B cell (primary cell): ENCODE measurements at regions not wholly inside any gene's neighbourhood (a gene's known extent, or its start where the extent isn't known, plus 50 kb on each side); places are given as distances from the start of the nearest gene placed in this dataset.

Source experiments
- ATAC-seq: fragments of 200-7000 bp; cut with Tn5 transposase; one replicate; pipeline ENCODE4 v1.10.0; 2021; ENCODE audit warnings: low read depth, mild to moderate bottlenecking, moderate number of reproducible peaks, moderate library complexity
- CTCF ChIA-PET: fragments of 350-600 bp; sonication (Branson Sonifier 250); formaldehyde crosslinking; loops from one replicate; lab custom pipeline; 2021; ENCODE audit warnings: antibody characterized with exemption, inconsistent platforms; lab: Charles Lee
- POLR2A ChIA-PET: fragments of 350-600 bp; sonication (Branson Sonifier 250); formaldehyde crosslinking; loops from one replicate; lab custom pipeline; 2021; ENCODE audit warnings: antibody characterized with exemption; lab: Charles Lee
- DNase-seq: peaks from one replicate; pipeline ENCODE4 v3.0.0; 2013
- H2AFZ ChIP-seq: 2 replicates; pipeline ENCODE4 v1.6.1; 2012; ENCODE audit warnings: mild to moderate bottlenecking, low read depth, low read length; ENCODE audit not compliant: insufficient read depth, poor library complexity, severe bottlenecking
- H3K27ac ChIP-seq, 2 donors: 1 replicate in 1 of 2; 2 replicates in 1 of 2; pipeline ENCODE4 v1.5.1; 2012 to 2013; ENCODE audit warnings: low read length in 2 of 2, mild to moderate bottlenecking in 2 of 2, moderate library complexity in 1 of 2
- H3K27me3 ChIP-seq, 4 experiments: fragments of 200-600 bp in 1 of 4; sonication (generic) in 1 of 4; replicated peaks in 1 of 4; 1 replicate in 2 of 4; 2 replicates in 2 of 4; pipeline versions ENCODE4 v1.6.1 to v1.7.0; 2013 to 2016; ENCODE audit warnings: low read length in 3 of 4, mild to moderate bottlenecking in 2 of 4, mixed read lengths in 1 of 4, moderate library complexity in 1 of 4; ENCODE audit not compliant: insufficient read depth in 4 of 4, control insufficient read depth in 3 of 4; ENCODE audit errors: control extremely low read depth in 1 of 4
- H3K36me3 ChIP-seq, 2 experiments: replicated peaks in 1 of 2; 1 replicate in 1 of 2; 2 replicates in 1 of 2; pipeline versions ENCODE4 v1.6.1 to v1.7.1; 2013; ENCODE audit warnings: low read length in 1 of 2; ENCODE audit not compliant: insufficient read depth in 2 of 2, control insufficient read depth in 1 of 2; ENCODE audit errors: control extremely low read depth in 1 of 2, extremely low read depth in 1 of 2
- H3K4me1 ChIP-seq, 2 donors: fragments of 200-600 bp in 1 of 2; sonication (generic) in 1 of 2; 1 replicate in 1 of 2; 2 replicates in 1 of 2; pipeline versions ENCODE4 v1.5.1 to v1.6.1; 2013 to 2017; ENCODE audit warnings: low read length in 2 of 2; ENCODE audit not compliant: control insufficient read depth in 2 of 2, insufficient read depth in 2 of 2
- H3K4me2 ChIP-seq: replicated peaks from 2 replicates; pipeline ENCODE3; 2012; ENCODE audit warnings: mild to moderate bottlenecking, low read depth, low read length; ENCODE audit not compliant: poor library complexity, severe bottlenecking
- H3K4me3 ChIP-seq, 5 experiments: fragments of 200-600 bp in 1 of 5; sonication (generic) in 1 of 5; 1 replicate in 3 of 5; 2 replicates in 2 of 5; pipeline versions ENCODE4 v1.5.1 to v1.7.0; 2011 to 2016; ENCODE audit warnings: low read length in 4 of 5, mild to moderate bottlenecking in 4 of 5, low read depth in 2 of 5, control low read depth in 1 of 5, moderate library complexity in 1 of 5; ENCODE audit not compliant: insufficient read depth in 1 of 5; ENCODE audit errors: control extremely low read depth in 1 of 5, extremely low read depth in 1 of 5
- H3K79me2 ChIP-seq: fragments of 200-600 bp; sonication (generic); one replicate; pipeline ENCODE4 v1.6.0; 2016; ENCODE audit warnings: low read length; ENCODE audit not compliant: control insufficient read depth, insufficient read depth
- H3K9ac ChIP-seq: fragments of 200-600 bp; sonication (generic); 2 replicates; pipeline ENCODE4 v1.6.1; 2017; ENCODE audit warnings: mild to moderate bottlenecking, low read length, moderate library complexity
- H3K9me3 ChIP-seq, 3 donors: one replicate each; pipeline versions ENCODE4 v1.6.1 to v1.7.1; 2013; ENCODE audit warnings: low read length in 2 of 3; ENCODE audit not compliant: control insufficient read depth in 2 of 3, insufficient read depth in 1 of 3; ENCODE audit errors: control extremely low read depth in 1 of 3
- H4K20me1 ChIP-seq: 2 replicates; pipeline ENCODE4 v1.6.0; 2012; ENCODE audit warnings: mild to moderate bottlenecking, low read length; ENCODE audit not compliant: insufficient read depth, control insufficient read depth, poor library complexity, severe bottlenecking
- H3K27ac Mint-ChIP-seq: one replicate; pipeline ENCODE4 v1.8.0; 2021; ENCODE audit warnings: mixed read lengths
- H3K27me3 Mint-ChIP-seq: one replicate; pipeline ENCODE4 v1.8.0; 2021; ENCODE audit warnings: mixed read lengths
- H3K4me1 Mint-ChIP-seq: one replicate; pipeline ENCODE4 v1.8.0; 2021; ENCODE audit warnings: mixed read lengths
- H3K4me3 Mint-ChIP-seq: one replicate; pipeline ENCODE4 v1.8.0; 2021; ENCODE audit warnings: mixed read lengths
- H3K9me3 Mint-ChIP-seq: one replicate; pipeline ENCODE4 v1.8.0; 2022; ENCODE audit warnings: mixed read lengths; ENCODE audit not compliant: insufficient read depth
- EZH2 ChIP-seq: IDR thresholded peaks from 2 replicates; pipeline ENCODE4 v1.6.1; 2012; ENCODE audit warnings: borderline replicate concordance, low read depth, mild to moderate bottlenecking, moderate library complexity, low read length; ENCODE audit not compliant: insufficient read depth, poor library complexity, severe bottlenecking
- WGBS: methylation state at CpG from one replicate; pipeline ENCODE4 v1.1.5; 2013; ENCODE audit warnings: missing lambda C conversion rate; ENCODE audit not compliant: insufficient coverage; 5-methylcytosine and 5-hydroxymethylcytosine counted together
- intact Hi-C: fragments of 100-400 bp; cut with micrococcal nuclease; formaldehyde crosslinking; loops from one replicate; pipeline ENCODE4 v1.10.0; 2022
- TF ChIP-seq, protein P1 (sequence below): fragments of 200-600 bp; IDR thresholded peaks from one replicate; pipeline ENCODE4 v1.8.0; 2022; ENCODE audit warnings: antibody characterized with exemption, mild to moderate bottlenecking

DNA sequence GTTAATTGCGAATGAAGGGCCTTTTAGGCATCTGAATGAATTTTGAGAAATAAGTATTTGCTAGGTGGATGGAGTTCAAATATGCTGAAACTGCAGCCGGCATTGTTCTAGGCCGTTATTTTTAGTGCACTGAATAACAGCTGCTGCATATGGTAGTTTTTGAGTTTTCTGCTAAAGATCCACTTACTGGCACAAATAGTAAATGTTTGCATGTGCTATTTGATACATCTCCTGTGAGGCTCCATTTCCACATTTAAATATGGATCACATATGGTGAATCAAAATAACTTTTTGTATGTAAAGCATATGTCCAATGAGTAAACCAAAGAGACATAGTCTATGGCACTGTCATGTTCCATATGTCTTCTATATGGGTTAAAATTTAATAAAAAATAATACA, 56.7 kb upstream of the CNTN4 start:
- no peaks in the 10 kb centered on the region for H3K79me2 ChIP-seq

More for the DNA sequence above, 56.7 kb upstream of the CNTN4 start:
- POLR2A ChIA-PET = no interaction called here
- H3K4me1 Mint-ChIP-seq = no peaks in the 10 kb centered on the region
- H3K27ac Mint-ChIP-seq = no peak overlapping the region
- no peak overlapping the region for H3K27ac ChIP-seq
- H3K36me3 ChIP-seq = no peaks in the 10 kb centered on the region
- H3K27me3 Mint-ChIP-seq = no peaks in the 10 kb centered on the region
- no peaks in the 10 kb centered on the region for H3K4me1 ChIP-seq
- H3K9me3 ChIP-seq = no peaks in the 10 kb centered on the region
- peaks cover 5% of the 10 kb centered on the region for H3K9me3 Mint-ChIP-seq
- TF ChIP-seq EZH2 = no peak
- TF ChIP-seq, protein P1, sequence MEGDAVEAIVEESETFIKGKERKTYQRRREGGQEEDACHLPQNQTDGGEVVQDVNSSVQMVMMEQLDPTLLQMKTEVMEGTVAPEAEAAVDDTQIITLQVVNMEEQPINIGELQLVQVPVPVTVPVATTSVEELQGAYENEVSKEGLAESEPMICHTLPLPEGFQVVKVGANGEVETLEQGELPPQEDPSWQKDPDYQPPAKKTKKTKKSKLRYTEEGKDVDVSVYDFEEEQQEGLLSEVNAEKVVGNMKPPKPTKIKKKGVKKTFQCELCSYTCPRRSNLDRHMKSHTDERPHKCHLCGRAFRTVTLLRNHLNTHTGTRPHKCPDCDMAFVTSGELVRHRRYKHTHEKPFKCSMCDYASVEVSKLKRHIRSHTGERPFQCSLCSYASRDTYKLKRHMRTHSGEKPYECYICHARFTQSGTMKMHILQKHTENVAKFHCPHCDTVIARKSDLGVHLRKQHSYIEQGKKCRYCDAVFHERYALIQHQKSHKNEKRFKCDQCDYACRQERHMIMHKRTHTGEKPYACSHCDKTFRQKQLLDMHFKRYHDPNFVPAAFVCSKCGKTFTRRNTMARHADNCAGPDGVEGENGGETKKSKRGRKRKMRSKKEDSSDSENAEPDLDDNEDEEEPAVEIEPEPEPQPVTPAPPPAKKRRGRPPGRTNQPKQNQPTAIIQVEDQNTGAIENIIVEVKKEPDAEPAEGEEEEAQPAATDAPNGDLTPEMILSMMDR = no peak
- no peak overlapping the region for H3K4me3 ChIP-seq
- H3K4me2 ChIP-seq = no peak overlapping the region
- no peak overlapping the region for H3K4me3 Mint-ChIP-seq
- H3K9ac ChIP-seq = no peak overlapping the region
- ATAC-seq (no peak), DNase-seq (no peak)
- CTCF ChIA-PET = no interaction called here
- 100% methylated on average over 2 of the region's 3 CpGs for WGBS
- no peaks in the 10 kb centered on the region for H4K20me1 ChIP-seq
- H2AFZ ChIP-seq = no peak overlapping the region
- intact Hi-C loops = no loop called here
- no peaks in the 10 kb centered on the region for H3K27me3 ChIP-seq
